ENCODE measurements at regions not wholly inside any gene's neighbourhood (a gene's known extent, or its start where the extent isn't known, plus 50 kb on each side); places are given as distances from the start of the nearest gene placed in this dataset.

DNA sequence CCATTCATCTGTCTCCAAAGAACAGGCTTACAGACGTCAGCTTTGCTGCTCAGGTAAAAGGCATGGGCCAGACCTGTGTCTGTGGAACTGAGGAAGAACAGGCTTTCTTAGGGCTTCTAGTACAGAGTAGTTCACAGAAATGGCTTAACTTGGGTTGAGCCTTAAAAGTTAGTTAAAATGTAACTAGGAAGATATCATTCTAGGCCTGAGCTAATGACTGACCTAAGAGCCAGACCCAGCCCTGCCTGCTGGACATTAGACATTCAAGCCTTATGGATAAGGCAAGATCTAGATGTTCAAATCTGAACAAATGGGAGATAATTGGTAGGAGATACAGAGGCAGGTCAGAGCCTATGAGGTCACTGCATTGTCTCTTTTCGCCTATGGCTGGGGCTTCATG, 73.9 kb upstream of the SLC14A2 start:
- no peak for DNase-seq (ENCODE audit: low read depth, low spot score)
- Histone ChIP-seq H2AFZ (ENCODE audit: control insufficient read depth, low read length) (no peak overlapping the region), H3K4me2 (ENCODE audit: control insufficient read depth, extremely low read depth, insufficient read depth, low read depth, low read length) (no peak overlapping the region), H3K36me3 (ENCODE audit: control insufficient read depth in 2 of 2, extremely low read depth in 1 of 2, insufficient read depth in 2 of 2, low read length in 2 of 2) (no peaks in the 10 kb centered on the region), H3K4me3 (ENCODE audit: control insufficient read depth in 2 of 3, extremely low read depth in 1 of 3, insufficient read depth in 2 of 3, low read depth in 1 of 3, low read length in 3 of 3) (no peak overlapping the region), H4K20me1 (ENCODE audit: control insufficient read depth, extremely low read depth, insufficient read depth, low read length) (no peaks in the 10 kb centered on the region), H3K9me1 (ENCODE audit: control insufficient read depth, extremely low read depth, insufficient read depth, low read length) (no peaks in the 10 kb centered on the region), H3K27ac (ENCODE audit: control insufficient read depth, insufficient read depth, low read length) (no peak overlapping the region), H3K4me1 (ENCODE audit: control insufficient read depth, extremely low read depth, insufficient read depth, low read length) (no peaks in the 10 kb centered on the region), H3K9me3 (ENCODE audit: control insufficient read depth, low read depth, low read length) (peaks cover 1% of the 10 kb centered on the region), H3K9ac (ENCODE audit: control insufficient read depth, extremely low read depth, insufficient read depth, low read length) (no peak overlapping the region), H3K79me2 (ENCODE audit: control insufficient read depth, insufficient read depth, low read length) (no peaks in the 10 kb centered on the region), H3K27me3 (ENCODE audit: control insufficient read depth, extremely low read depth, insufficient read depth, low read length) (no peaks in the 10 kb centered on the region)
- dilution Hi-C loops (cut with MboI; ENCODE audit: extremely low pct_ligation_motif_present, low sequenced_read_pairs), result no loop called here
- no peak for FAIRE-seq
- no peak for TF ChIP-seq EZH2 (IDR thresholded peaks at IDR 0.05; ENCODE audit: low read length)
- TF ChIP-seq, protein P1, sequence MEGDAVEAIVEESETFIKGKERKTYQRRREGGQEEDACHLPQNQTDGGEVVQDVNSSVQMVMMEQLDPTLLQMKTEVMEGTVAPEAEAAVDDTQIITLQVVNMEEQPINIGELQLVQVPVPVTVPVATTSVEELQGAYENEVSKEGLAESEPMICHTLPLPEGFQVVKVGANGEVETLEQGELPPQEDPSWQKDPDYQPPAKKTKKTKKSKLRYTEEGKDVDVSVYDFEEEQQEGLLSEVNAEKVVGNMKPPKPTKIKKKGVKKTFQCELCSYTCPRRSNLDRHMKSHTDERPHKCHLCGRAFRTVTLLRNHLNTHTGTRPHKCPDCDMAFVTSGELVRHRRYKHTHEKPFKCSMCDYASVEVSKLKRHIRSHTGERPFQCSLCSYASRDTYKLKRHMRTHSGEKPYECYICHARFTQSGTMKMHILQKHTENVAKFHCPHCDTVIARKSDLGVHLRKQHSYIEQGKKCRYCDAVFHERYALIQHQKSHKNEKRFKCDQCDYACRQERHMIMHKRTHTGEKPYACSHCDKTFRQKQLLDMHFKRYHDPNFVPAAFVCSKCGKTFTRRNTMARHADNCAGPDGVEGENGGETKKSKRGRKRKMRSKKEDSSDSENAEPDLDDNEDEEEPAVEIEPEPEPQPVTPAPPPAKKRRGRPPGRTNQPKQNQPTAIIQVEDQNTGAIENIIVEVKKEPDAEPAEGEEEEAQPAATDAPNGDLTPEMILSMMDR (optimal IDR thresholded peaks at IDR 0.05 in 1 of 3, IDR thresholded peaks at IDR 0.05 in 1 of 3, conservative IDR thresholded peaks at IDR 0.05 in 1 of 3; ENCODE audit: extremely low read depth in 1 of 3, insufficient read depth in 2 of 3, low read length in 3 of 3), result no peak

DNA sequence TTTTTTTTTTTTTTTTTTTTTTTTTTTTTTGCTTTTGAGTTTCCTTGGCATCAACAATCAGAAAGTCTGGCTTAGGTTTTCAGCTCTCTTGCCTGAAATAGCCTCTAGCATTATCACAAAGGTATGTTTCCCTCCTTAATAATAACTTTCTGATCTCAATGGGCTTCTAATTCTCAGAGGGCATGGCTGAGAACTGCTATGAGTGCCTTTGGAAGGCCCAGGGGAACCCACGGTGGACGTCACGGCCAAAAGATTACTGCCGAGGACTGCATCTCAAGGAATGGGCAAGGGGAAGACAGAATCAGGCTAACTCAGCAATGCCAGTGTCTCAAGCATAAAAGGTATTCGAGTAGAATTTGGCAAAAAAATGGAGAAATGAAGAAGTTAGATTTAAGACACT, 73.2 kb upstream of the SLC14A2 start:
- no peaks in the 10 kb centered on the region for H3K27me3 ChIP-seq (ENCODE audit: control insufficient read depth, extremely low read depth, insufficient read depth, low read length)
- H3K9me3 ChIP-seq (ENCODE audit: control insufficient read depth, low read depth, low read length), result peaks cover 1% of the 10 kb centered on the region
- FAIRE-seq (no peak), DNase-seq (ENCODE audit: low read depth, low spot score) (no peak)
- no peaks in the 10 kb centered on the region for H3K4me1 ChIP-seq (ENCODE audit: control insufficient read depth, extremely low read depth, insufficient read depth, low read length)
- H3K36me3 ChIP-seq (ENCODE audit: control insufficient read depth in 2 of 2, extremely low read depth in 1 of 2, insufficient read depth in 2 of 2, low read length in 2 of 2), result no peaks in the 10 kb centered on the region
- no peak overlapping the region for H3K4me3 ChIP-seq (ENCODE audit: control insufficient read depth in 2 of 3, extremely low read depth in 1 of 3, insufficient read depth in 2 of 3, low read depth in 1 of 3, low read length in 3 of 3)
- no peak for TF ChIP-seq EZH2 (IDR thresholded peaks at IDR 0.05; ENCODE audit: low read length)
- TF ChIP-seq, protein P1 (optimal IDR thresholded peaks at IDR 0.05 in 1 of 3, IDR thresholded peaks at IDR 0.05 in 1 of 3, conservative IDR thresholded peaks at IDR 0.05 in 1 of 3; ENCODE audit: extremely low read depth in 1 of 3, insufficient read depth in 2 of 3, low read length in 3 of 3), result no peak
- no peak overlapping the region for H3K9ac ChIP-seq (ENCODE audit: control insufficient read depth, extremely low read depth, insufficient read depth, low read length)
- dilution Hi-C loops (cut with MboI; ENCODE audit: extremely low pct_ligation_motif_present, low sequenced_read_pairs), result no loop called here
- H4K20me1 ChIP-seq (ENCODE audit: control insufficient read depth, extremely low read depth, insufficient read depth, low read length), result no peaks in the 10 kb centered on the region
- no peaks in the 10 kb centered on the region for H3K79me2 ChIP-seq (ENCODE audit: control insufficient read depth, insufficient read depth, low read length)
- H3K27ac ChIP-seq (ENCODE audit: control insufficient read depth, insufficient read depth, low read length), result no peak overlapping the region
- no peak overlapping the region for H2AFZ ChIP-seq (ENCODE audit: control insufficient read depth, low read length)
- H3K4me2 ChIP-seq (ENCODE audit: control insufficient read depth, extremely low read depth, insufficient read depth, low read depth, low read length), result no peak overlapping the region
- no peaks in the 10 kb centered on the region for H3K9me1 ChIP-seq (ENCODE audit: control insufficient read depth, extremely low read depth, insufficient read depth, low read length)
